ENCODE measurements at regions not wholly inside any gene's neighbourhood (a gene's known extent, or its start where the extent isn't known, plus 50 kb on each side); places are given as distances from the start of the nearest gene placed in this dataset.

GRCh38 chr17:53949473-53950090 lies 126.9 kb downstream of the KIF2B start:
- Histone ChIP-seq H3K27ac (replicated peaks) (no peak overlapping the region), H3K36me3 (no peaks in the 10 kb centered on the region), H3K4me1 (no peaks in the 10 kb centered on the region), H3K9me3 (replicated peaks) (peaks cover 43% of the 10 kb centered on the region), H3K27me3 (ENCODE audit: low read depth) (no peaks in the 10 kb centered on the region), H3K4me3 (no peak overlapping the region)
- intact Hi-C loops (cut with micrococcal nuclease), result no loop called here
- TF ChIP-seq CTCF (IDR thresholded peaks at IDR 0.05; ENCODE audit: borderline replicate concordance), result no peak
- DNase-seq, result no peak

- peaks cover 50% of the 10 kb centered on the region for H3K9me3 ChIP-seq (replicated peaks)
- no peak for DNase-seq
- intact Hi-C loops (cut with micrococcal nuclease), result no loop called here
- H3K4me1 ChIP-seq, result no peaks in the 10 kb centered on the region
- no peak overlapping the region for H3K4me3 ChIP-seq
- H3K36me3 ChIP-seq, result no peaks in the 10 kb centered on the region
- H3K27ac ChIP-seq (replicated peaks), result no peak overlapping the region
- no peak for TF ChIP-seq CTCF (IDR thresholded peaks at IDR 0.05; ENCODE audit: borderline replicate concordance)
- H3K27me3 ChIP-seq (ENCODE audit: low read depth), result no peaks in the 10 kb centered on the region
Measured at GRCh38 chr17:53950207-53950857, 127.6 kb downstream of the KIF2B start.

GRCh38 chr17:53950858-53951250 lies 128.1 kb downstream of the KIF2B start:
- Histone ChIP-seq H3K36me3 (no peaks in the 10 kb centered on the region), H3K27me3 (ENCODE audit: low read depth) (no peaks in the 10 kb centered on the region), H3K4me1 (no peaks in the 10 kb centered on the region), H3K9me3 (replicated peaks) (peaks cover 56% of the 10 kb centered on the region), H3K4me3 (no peak overlapping the region), H3K27ac (replicated peaks) (no peak overlapping the region)
- TF ChIP-seq CTCF (IDR thresholded peaks at IDR 0.05; ENCODE audit: borderline replicate concordance), result no peak
- DNase-seq, result no peak
- intact Hi-C loops (cut with micrococcal nuclease), result no loop called here

GRCh38 chr17:53971361-53971760 lies 148.6 kb downstream of the KIF2B start:
- H3K4me1 ChIP-seq, result no peaks in the 10 kb centered on the region
- H3K9me3 ChIP-seq (replicated peaks), result no peaks in the 10 kb centered on the region
- H3K27ac ChIP-seq (replicated peaks), result no peak overlapping the region
- intact Hi-C loops (cut with micrococcal nuclease), result no loop called here
- no peak for DNase-seq
- no peak overlapping the region for H3K4me3 ChIP-seq
- H3K27me3 ChIP-seq (ENCODE audit: low read depth), result no peaks in the 10 kb centered on the region
- no peaks in the 10 kb centered on the region for H3K36me3 ChIP-seq
- no peak for TF ChIP-seq CTCF (IDR thresholded peaks at IDR 0.05; ENCODE audit: borderline replicate concordance)

GRCh38 chr17:53979991-53980390 lies 157.3 kb downstream of the KIF2B start:
- TF ChIP-seq CTCF (IDR thresholded peaks at IDR 0.05; ENCODE audit: borderline replicate concordance), result no peak
- H3K9me3 ChIP-seq (replicated peaks), result peaks cover 14% of the 10 kb centered on the region
- no peak for DNase-seq
- intact Hi-C loops (cut with micrococcal nuclease), result no loop called here
- H3K4me1 ChIP-seq, result no peaks in the 10 kb centered on the region
- no peaks in the 10 kb centered on the region for H3K27me3 ChIP-seq (ENCODE audit: low read depth)
- no peaks in the 10 kb centered on the region for H3K36me3 ChIP-seq
- no peak overlapping the region for H3K27ac ChIP-seq (replicated peaks)
- H3K4me3 ChIP-seq, result no peak overlapping the region
